ENCODE measurements at regions not wholly inside any gene's neighbourhood (a gene's known extent, or its start where the extent isn't known, plus 50 kb on each side); places are given as distances from the start of the nearest gene placed in this dataset.
"Not testable (repeated sequence)": the region's sequence is repeated elsewhere in the genome, so short reads cannot be mapped to it uniquely, and the experiment has no call there.

DNA sequence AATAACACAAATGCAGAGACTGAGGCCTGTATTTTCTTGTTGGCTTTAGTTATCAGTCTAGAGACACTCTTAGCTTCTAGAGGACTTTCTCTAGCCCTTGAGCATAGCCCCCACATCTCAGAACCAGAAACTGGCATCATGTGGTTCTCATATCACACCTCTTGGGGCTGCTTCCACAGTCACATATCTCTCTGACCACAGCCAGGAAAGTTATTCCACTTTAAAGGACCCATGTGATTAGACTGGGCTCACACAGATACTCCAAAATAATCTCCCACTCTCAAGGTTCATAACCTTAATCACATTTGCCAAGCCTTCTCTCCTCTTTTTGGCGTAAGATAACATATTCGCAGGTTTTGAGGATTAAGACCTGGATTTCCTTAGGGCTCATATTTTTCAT is 846.9 kb upstream of the MIR17HG start:
- TF ChIP-seq POLR2A (IDR thresholded peaks at IDR 0.05) (no peak), POLR2AphosphoS5 (IDR thresholded peaks at IDR 0.05) (no peak)
- TF ChIP-seq, protein P1, sequence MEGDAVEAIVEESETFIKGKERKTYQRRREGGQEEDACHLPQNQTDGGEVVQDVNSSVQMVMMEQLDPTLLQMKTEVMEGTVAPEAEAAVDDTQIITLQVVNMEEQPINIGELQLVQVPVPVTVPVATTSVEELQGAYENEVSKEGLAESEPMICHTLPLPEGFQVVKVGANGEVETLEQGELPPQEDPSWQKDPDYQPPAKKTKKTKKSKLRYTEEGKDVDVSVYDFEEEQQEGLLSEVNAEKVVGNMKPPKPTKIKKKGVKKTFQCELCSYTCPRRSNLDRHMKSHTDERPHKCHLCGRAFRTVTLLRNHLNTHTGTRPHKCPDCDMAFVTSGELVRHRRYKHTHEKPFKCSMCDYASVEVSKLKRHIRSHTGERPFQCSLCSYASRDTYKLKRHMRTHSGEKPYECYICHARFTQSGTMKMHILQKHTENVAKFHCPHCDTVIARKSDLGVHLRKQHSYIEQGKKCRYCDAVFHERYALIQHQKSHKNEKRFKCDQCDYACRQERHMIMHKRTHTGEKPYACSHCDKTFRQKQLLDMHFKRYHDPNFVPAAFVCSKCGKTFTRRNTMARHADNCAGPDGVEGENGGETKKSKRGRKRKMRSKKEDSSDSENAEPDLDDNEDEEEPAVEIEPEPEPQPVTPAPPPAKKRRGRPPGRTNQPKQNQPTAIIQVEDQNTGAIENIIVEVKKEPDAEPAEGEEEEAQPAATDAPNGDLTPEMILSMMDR (IDR thresholded peaks at IDR 0.05): no peak
- H3K27ac ChIP-seq: no peak overlapping the region
- H3K9me3 ChIP-seq: no peaks in the 10 kb centered on the region
- no peaks in the 10 kb centered on the region for H3K27me3 ChIP-seq (replicated peaks; ENCODE audit: insufficient read depth)
- H3K36me3 ChIP-seq: no peaks in the 10 kb centered on the region
- DNase-seq (ENCODE audit: low spot score): no peak
- H3K4me3 ChIP-seq: no peak overlapping the region
- no peaks in the 10 kb centered on the region for H3K4me1 ChIP-seq (replicated peaks)
- intact Hi-C loops (cut with DNase I): no loop called here
- 62% methylated on average over 2 of the region's 2 CpGs for WGBS

DNA sequence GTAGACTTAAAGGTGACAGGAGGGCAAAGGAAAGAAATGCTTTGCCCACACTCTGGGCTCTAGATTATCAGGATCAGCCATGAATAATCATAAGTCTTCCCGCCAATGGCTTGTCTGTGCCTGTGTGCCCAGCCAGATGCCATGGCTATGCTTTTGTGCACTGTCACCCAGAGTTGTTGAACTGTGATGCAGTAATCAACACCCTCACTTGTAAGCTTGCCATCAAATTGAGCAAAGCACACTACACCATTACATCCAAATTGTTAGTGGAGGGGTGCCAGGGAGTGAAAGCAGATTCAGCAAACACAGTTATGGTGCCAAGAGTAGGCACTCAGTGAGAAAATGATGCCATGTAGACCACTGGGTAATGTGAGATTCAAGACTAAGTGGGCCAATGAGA is 845.3 kb upstream of the MIR17HG start:
- no peaks in the 10 kb centered on the region for H3K9me3 ChIP-seq
- no peaks in the 10 kb centered on the region for H3K36me3 ChIP-seq
- TF ChIP-seq POLR2AphosphoS5 (IDR thresholded peaks at IDR 0.05): no peak
- TF ChIP-seq, protein P1 (IDR thresholded peaks at IDR 0.05): no peak
- no peak for TF ChIP-seq POLR2A (IDR thresholded peaks at IDR 0.05)
- H3K27me3 ChIP-seq (replicated peaks; ENCODE audit: insufficient read depth): no peaks in the 10 kb centered on the region
- no peak overlapping the region for H3K27ac ChIP-seq
- intact Hi-C loops (cut with DNase I): no loop called here
- no peak overlapping the region for H3K4me3 ChIP-seq
- 82% methylated on average over 1 of the region's 1 CpG for WGBS
- no peaks in the 10 kb centered on the region for H3K4me1 ChIP-seq (replicated peaks)
- no peak for DNase-seq (ENCODE audit: low spot score)

DNA sequence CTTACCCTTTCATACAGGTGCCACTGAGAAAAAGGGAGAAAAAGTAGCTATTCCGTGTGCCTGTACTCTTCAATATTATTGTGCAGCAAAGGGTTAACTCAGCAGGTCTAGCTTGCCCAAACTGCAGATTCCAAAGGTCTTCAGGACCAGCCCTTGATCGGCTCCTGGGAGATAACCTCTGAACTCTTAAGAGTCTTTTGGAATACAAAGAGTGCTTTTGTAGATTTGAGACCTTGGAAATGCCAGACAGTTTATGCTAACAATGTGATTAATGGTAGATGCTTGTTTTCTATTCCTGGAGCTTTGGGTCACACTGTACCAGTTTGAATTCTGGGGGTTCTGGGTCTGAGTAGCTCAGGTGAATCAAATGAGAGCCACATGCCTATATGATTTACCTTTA is 844.7 kb upstream of the MIR17HG start:
- intact Hi-C loops (cut with DNase I): no loop called here
- 55% methylated on average over 2 of the region's 2 CpGs for WGBS
- Histone ChIP-seq H3K9me3 (no peaks in the 10 kb centered on the region), H3K27ac (no peak overlapping the region), H3K4me3 (no peak overlapping the region), H3K4me1 (replicated peaks) (no peaks in the 10 kb centered on the region), H3K36me3 (no peaks in the 10 kb centered on the region), H3K27me3 (replicated peaks; ENCODE audit: insufficient read depth) (no peaks in the 10 kb centered on the region)
- TF ChIP-seq POLR2AphosphoS5 (IDR thresholded peaks at IDR 0.05) (no peak), POLR2A (IDR thresholded peaks at IDR 0.05) (no peak)
- TF ChIP-seq, protein P1 (IDR thresholded peaks at IDR 0.05): no peak
- DNase-seq (ENCODE audit: low spot score): no peak

DNA sequence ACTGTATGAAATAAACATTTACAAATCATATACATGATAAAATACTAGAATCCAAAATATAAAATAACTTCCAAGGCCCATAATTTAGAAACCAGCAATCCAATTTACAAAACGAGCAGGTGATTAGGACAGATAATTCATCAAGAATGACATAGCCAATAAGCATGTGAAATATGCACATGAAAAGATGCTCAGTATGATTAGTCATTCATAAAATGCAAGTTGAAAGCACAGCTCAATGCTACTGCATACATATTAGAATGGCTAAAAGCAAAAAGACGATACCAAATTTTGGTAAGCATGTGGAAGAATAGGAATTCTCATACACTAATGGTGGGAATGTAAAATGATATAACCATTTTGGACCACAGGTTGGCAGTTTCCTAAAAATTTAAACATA is 837.2 kb upstream of the MIR17HG start:
- 80% methylated on average over 2 of the region's 2 CpGs for WGBS
- TF ChIP-seq POLR2AphosphoS5 (IDR thresholded peaks at IDR 0.05) (no peak), POLR2A (IDR thresholded peaks at IDR 0.05) (no peak)
- TF ChIP-seq, protein P1 (IDR thresholded peaks at IDR 0.05): no peak
- Histone ChIP-seq H3K36me3 (no peaks in the 10 kb centered on the region), H3K27me3 (replicated peaks; ENCODE audit: insufficient read depth) (no peaks in the 10 kb centered on the region), H3K4me3 (no peak overlapping the region), H3K9me3 (no peaks in the 10 kb centered on the region), H3K27ac (no peak overlapping the region), H3K4me1 (replicated peaks) (no peaks in the 10 kb centered on the region)
- intact Hi-C loops (cut with DNase I): no loop called here
- DNase-seq (ENCODE audit: low spot score): no peak

DNA sequence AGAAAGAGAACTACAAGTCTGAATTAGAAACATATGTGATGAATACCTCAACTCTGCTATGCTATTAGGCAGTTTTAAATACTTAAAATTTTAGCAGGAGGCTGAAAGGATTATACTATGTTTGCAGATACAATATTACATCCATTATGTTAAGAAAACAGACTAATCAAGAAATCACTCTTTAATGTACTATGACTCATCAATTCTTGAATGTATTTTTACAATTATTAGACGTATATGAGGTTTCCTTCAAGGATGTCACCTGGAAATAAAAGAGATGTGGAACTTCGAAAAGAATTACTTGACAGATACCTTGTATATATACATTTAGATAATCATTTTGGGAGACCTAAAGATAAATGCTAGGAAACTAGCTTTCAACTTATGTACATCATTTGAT is 835.6 kb upstream of the MIR17HG start:
- H3K4me3 ChIP-seq: no peak overlapping the region
- no peak for TF ChIP-seq POLR2A (IDR thresholded peaks at IDR 0.05)
- TF ChIP-seq, protein P1 (IDR thresholded peaks at IDR 0.05): no peak
- TF ChIP-seq POLR2AphosphoS5 (IDR thresholded peaks at IDR 0.05): no peak
- DNase-seq (ENCODE audit: low spot score): no peak
- no peak overlapping the region for H3K27ac ChIP-seq
- no peaks in the 10 kb centered on the region for H3K27me3 ChIP-seq (replicated peaks; ENCODE audit: insufficient read depth)
- 45% methylated on average over 2 of the region's 2 CpGs for WGBS
- H3K9me3 ChIP-seq: no peaks in the 10 kb centered on the region
- H3K4me1 ChIP-seq (replicated peaks): no peaks in the 10 kb centered on the region
- no peaks in the 10 kb centered on the region for H3K36me3 ChIP-seq
- intact Hi-C loops (cut with DNase I): no loop called here

DNA sequence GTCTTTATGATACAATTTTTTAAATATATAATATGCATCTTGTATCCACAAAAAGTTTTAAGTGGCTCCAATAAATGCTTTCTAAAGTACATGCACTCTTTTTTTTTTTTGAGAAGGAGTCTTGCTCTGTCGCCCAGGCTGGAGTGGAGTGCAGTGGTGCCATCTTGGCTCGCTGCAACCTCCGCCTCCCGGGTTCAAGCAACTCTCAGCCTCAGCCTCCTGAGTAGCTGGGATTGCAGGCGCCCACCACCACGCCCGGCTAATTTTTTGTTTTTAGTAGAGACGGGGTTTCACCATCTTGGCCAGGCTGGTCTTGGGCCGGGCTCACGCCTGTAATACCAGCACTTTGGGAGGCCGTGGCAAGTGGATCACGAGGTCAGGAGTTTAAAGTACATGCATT is 832.8 kb upstream of the MIR17HG start:
- DNase-seq (ENCODE audit: low spot score); H3K9me3 ChIP-seq; H3K36me3 ChIP-seq; H3K27ac ChIP-seq; H3K4me1 ChIP-seq (replicated peaks); H3K4me3 ChIP-seq; H3K27me3 ChIP-seq (replicated peaks; ENCODE audit: insufficient read depth); intact Hi-C loops (cut with DNase I): not testable (repeated sequence)
- WGBS: 96% methylated on average over 12 of the region's 12 CpGs

All from prostate gland (tissue), 2 donors.